PC-3 (cell line): ENCODE measurements at regions not wholly inside any gene's neighbourhood (a gene's known extent, or its start where the extent isn't known, plus 50 kb on each side); places are given as distances from the start of the nearest gene placed in this dataset.

Source experiments
- ATAC-seq: fragments of 200-7000 bp; cut with Tn5 transposase; 2 replicates; pipeline ENCODE4 v1.9.1; 2020; ENCODE audit warnings: mild to moderate bottlenecking, moderate library complexity
- BruUV-seq: library from RNA; stranded (reverse); fragments of 400-500 nt; replicated peaks from 2 replicates; lab custom pipeline; 2021; lab: Mats Ljungman, UMichigan
- CTCF ChIA-PET: fragments of 300-600 bp; sonication (Branson Sonifier 250); formaldehyde crosslinking; loops from one replicate; lab custom pipeline; 2022; ENCODE audit warnings: antibody characterized with exemption; lab: Charles Lee
- POLR2A ChIA-PET: fragments of 300-600 bp; sonication (Branson Sonifier 250); formaldehyde crosslinking; loops from one replicate; lab custom pipeline; 2022; ENCODE audit warnings: antibody characterized with exemption; ENCODE audit not compliant: unreplicated experiment; lab: Charles Lee
- DNase-seq: peaks from one replicate; pipeline ENCODE4 v3.0.0-alpha.2; 2015
- H2AFZ ChIP-seq: fragments of 300-600 bp; sonication (generic); 2 replicates; pipeline ENCODE4 v1.6.0; 2016; ENCODE audit warnings: antibody characterized with exemption, low read length
- H3F3A ChIP-seq: fragments of 300-600 bp; sonication (generic); one replicate; pipeline ENCODE4 v1.6.0; 2017; ENCODE audit warnings: antibody characterized with exemption, low read length, control low read depth, mild to moderate bottlenecking; ENCODE audit not compliant: unreplicated experiment
- H3K27ac ChIP-seq: fragments of 300-600 bp; sonication (generic); 2 replicates; pipeline ENCODE4 v1.5.1; 2016; ENCODE audit warnings: mild to moderate bottlenecking, low read length
- H3K27me3 ChIP-seq: fragments of 300-600 bp; sonication (generic); 2 replicates; pipeline ENCODE4 v1.6.1; 2016; ENCODE audit warnings: low read length, mixed read lengths
- H3K36me3 ChIP-seq: fragments of 300-600 bp; sonication (generic); 2 replicates; pipeline ENCODE4 v1.6.1; 2016; ENCODE audit warnings: low read depth, mixed run types, low read length, mixed read lengths
- H3K4me1 ChIP-seq: fragments of 300-600 bp; sonication (generic); 2 replicates; pipeline ENCODE4 v1.5.1; 2016; ENCODE audit warnings: low read length; ENCODE audit not compliant: insufficient read depth
- H3K4me2 ChIP-seq: fragments of 300-600 bp; sonication (generic); 2 replicates; pipeline ENCODE4 v1.6.0; 2016; ENCODE audit warnings: low read length
- H3K4me3 ChIP-seq: fragments of 300-600 bp; sonication (generic); 2 replicates; pipeline ENCODE4 v1.5.1; 2016; ENCODE audit warnings: mild to moderate bottlenecking, low read length, mixed read lengths
- H3K79me2 ChIP-seq: fragments of 300-600 bp; sonication (generic); 2 replicates; pipeline ENCODE4 v1.6.1; 2017; ENCODE audit warnings: low read length, mixed read lengths
- H3K9ac ChIP-seq: fragments of 300-600 bp; sonication (generic); 2 replicates; pipeline ENCODE4 v1.6.0; 2016; ENCODE audit warnings: mild to moderate bottlenecking, low read length
- H3K9me2 ChIP-seq: fragments of 300-600 bp; sonication (generic); replicated peaks from 2 replicates; pipeline ENCODE4 v1.6.1; 2016; ENCODE audit warnings: mixed run types, low read length, mixed read lengths
- H3K9me3 ChIP-seq: fragments of 300-600 bp; sonication (generic); 2 replicates; pipeline ENCODE4 v1.6.1; 2016; ENCODE audit warnings: low read length, mixed read lengths
- H4K20me1 ChIP-seq: fragments of 300-600 bp; sonication (generic); 2 replicates; pipeline ENCODE4 v1.6.1; 2016; ENCODE audit warnings: low read length, mixed read lengths
- CTCF ChIP-seq: fragments of 300-600 bp; sonication (generic); conservative IDR thresholded peaks from 2 replicates; pipeline ENCODE4 v1.5.1; 2017; ENCODE audit warnings: antibody characterized with exemption, low read depth, mild to moderate bottlenecking, low read length
- EZH2 ChIP-seq: fragments of 300-600 bp; sonication (generic); IDR thresholded peaks from one replicate; pipeline ENCODE4 v1.6.1; 2017; ENCODE audit warnings: antibody characterized with exemption, mild to moderate bottlenecking, low read length; ENCODE audit not compliant: unreplicated experiment
- EZH2phosphoT487 ChIP-seq: fragments of 300-600 bp; sonication (generic); IDR thresholded peaks from 2 replicates; pipeline ENCODE4 v1.6.1; 2018; ENCODE audit warnings: mild to moderate bottlenecking, antibody characterized with exemption, low read length, borderline replicate concordance
- intact Hi-C: fragments of 100-400 bp; cut with micrococcal nuclease; formaldehyde crosslinking; loops from 2 replicates; pipeline ENCODE4 v1.9.0; 2023

GRCh38 chr9:88737031-88737430 lies 202.1 kb downstream of the NXNL2 start:
- ATAC-seq: no peak
- no peak overlapping the region for H2AFZ ChIP-seq
- ChIA-PET POLR2A (no interaction called here), CTCF (no interaction called here)
- no peak overlapping the region for H3K4me3 ChIP-seq
- no peaks in the 10 kb centered on the region for H3F3A ChIP-seq
- no peaks in the 10 kb centered on the region for H3K79me2 ChIP-seq
- H3K9me2 ChIP-seq: no peaks in the 10 kb centered on the region
- DNase-seq: no peak
- peaks cover 1% of the 10 kb centered on the region; the same call in 1 of the 2 replicates for H3K4me1 ChIP-seq
- H3K9me3 ChIP-seq: no peaks in the 10 kb centered on the region
- TF ChIP-seq EZH2 (no peak), CTCF (no peak), EZH2phosphoT487 (no peak)
- BruUV-seq: no TSS peak
- H4K20me1 ChIP-seq: no peaks in the 10 kb centered on the region
- no peak overlapping the region for H3K27ac ChIP-seq
- H3K36me3 ChIP-seq: no peaks in the 10 kb centered on the region
- no peak overlapping the region for H3K9ac ChIP-seq
- H3K27me3 ChIP-seq: no peaks in the 10 kb centered on the region
- intact Hi-C loops: no loop called here
- H3K4me2 ChIP-seq: no peak overlapping the region

GRCh38 chr9:88737876-88738275 lies 202.9 kb downstream of the NXNL2 start:
- BruUV-seq: no TSS peak
- POLR2A ChIA-PET: no interaction called here
- Histone ChIP-seq H2AFZ (no peak overlapping the region), H3F3A (no peaks in the 10 kb centered on the region), H3K9me2 (no peaks in the 10 kb centered on the region), H3K9me3 (no peaks in the 10 kb centered on the region), H3K4me3 (no peak overlapping the region), H3K4me2 (no peak overlapping the region), H3K9ac (no peak overlapping the region), H4K20me1 (no peaks in the 10 kb centered on the region), H3K36me3 (no peaks in the 10 kb centered on the region), H3K79me2 (no peaks in the 10 kb centered on the region), H3K27me3 (no peaks in the 10 kb centered on the region), H3K27ac (no peak overlapping the region), H3K4me1 (peaks cover 10% of the 10 kb centered on the region)
- TF ChIP-seq EZH2: no peak
- no peak for TF ChIP-seq EZH2phosphoT487
- no peak for TF ChIP-seq CTCF
- DNase-seq (no peak), ATAC-seq (no peak)
- CTCF ChIA-PET: no interaction called here
- intact Hi-C loops: no loop called here

GRCh38 chr9:88738709-88739108 lies 203.7 kb downstream of the NXNL2 start:
- TF ChIP-seq EZH2phosphoT487 (no peak), EZH2 (no peak), CTCF (no peak)
- ATAC-seq (no peak), DNase-seq (no peak)
- H3K4me3 ChIP-seq: no peak overlapping the region
- H3K27me3 ChIP-seq: no peaks in the 10 kb centered on the region
- H3F3A ChIP-seq: no peaks in the 10 kb centered on the region
- no peaks in the 10 kb centered on the region for H3K9me3 ChIP-seq
- no peak overlapping the region for H3K27ac ChIP-seq
- H3K79me2 ChIP-seq: no peaks in the 10 kb centered on the region
- CTCF ChIA-PET: interaction anchor here (0.7 kb wide), 1 partner anchor 17 kb away, joined by 3 read pairs; no protein-coding TSS in a partner anchor
- no peak overlapping the region for H3K4me2 ChIP-seq
- H2AFZ ChIP-seq: no peak overlapping the region
- no peak overlapping the region for H3K9ac ChIP-seq
- H3K36me3 ChIP-seq: no peaks in the 10 kb centered on the region
- no TSS peak for BruUV-seq
- H3K4me1 ChIP-seq: peaks cover 12% of the 10 kb centered on the region
- intact Hi-C loops: no loop called here
- H3K9me2 ChIP-seq: no peaks in the 10 kb centered on the region
- POLR2A ChIA-PET: no interaction called here
- no peaks in the 10 kb centered on the region for H4K20me1 ChIP-seq
